ENCODE measurements at regions not wholly inside any gene's neighbourhood (a gene's known extent, or its start where the extent isn't known, plus 50 kb on each side); places are given as distances from the start of the nearest gene placed in this dataset.

DNA sequence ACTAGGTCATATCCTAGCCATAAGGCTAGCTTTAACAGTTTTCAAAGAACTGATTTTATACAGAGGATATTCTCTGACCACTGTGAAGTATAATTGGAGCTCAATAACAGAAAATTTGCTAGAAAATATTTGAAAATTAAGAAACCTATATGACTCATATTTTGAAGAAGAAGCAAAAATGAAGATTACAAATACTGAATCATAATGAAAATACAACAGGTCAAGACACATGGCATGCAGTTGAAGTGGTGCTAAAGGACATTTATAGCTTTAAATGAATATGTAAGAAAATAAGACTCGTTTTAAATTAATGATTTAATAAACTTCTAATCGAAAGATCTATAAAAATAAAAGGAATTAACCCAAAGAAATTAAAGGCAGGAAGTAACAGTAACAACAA lies 1234.6 kb downstream of the SLC16A7 start:
- Histone ChIP-seq H3K4me3 (ENCODE audit: low read depth in 1 of 2, low read length in 1 of 2) (no peak overlapping the region), H3K27ac (no peak overlapping the region), H3K36me3 (no peaks in the 10 kb centered on the region), H3K4me1 (ENCODE audit: control insufficient read depth in 1 of 2, insufficient read depth in 1 of 2, low read depth in 1 of 2, low read length in 1 of 2) (no peaks in the 10 kb centered on the region), H3K9me3 (no peaks in the 10 kb centered on the region), H3K27me3 (no peaks in the 10 kb centered on the region)
- TF ChIP-seq, protein P1, sequence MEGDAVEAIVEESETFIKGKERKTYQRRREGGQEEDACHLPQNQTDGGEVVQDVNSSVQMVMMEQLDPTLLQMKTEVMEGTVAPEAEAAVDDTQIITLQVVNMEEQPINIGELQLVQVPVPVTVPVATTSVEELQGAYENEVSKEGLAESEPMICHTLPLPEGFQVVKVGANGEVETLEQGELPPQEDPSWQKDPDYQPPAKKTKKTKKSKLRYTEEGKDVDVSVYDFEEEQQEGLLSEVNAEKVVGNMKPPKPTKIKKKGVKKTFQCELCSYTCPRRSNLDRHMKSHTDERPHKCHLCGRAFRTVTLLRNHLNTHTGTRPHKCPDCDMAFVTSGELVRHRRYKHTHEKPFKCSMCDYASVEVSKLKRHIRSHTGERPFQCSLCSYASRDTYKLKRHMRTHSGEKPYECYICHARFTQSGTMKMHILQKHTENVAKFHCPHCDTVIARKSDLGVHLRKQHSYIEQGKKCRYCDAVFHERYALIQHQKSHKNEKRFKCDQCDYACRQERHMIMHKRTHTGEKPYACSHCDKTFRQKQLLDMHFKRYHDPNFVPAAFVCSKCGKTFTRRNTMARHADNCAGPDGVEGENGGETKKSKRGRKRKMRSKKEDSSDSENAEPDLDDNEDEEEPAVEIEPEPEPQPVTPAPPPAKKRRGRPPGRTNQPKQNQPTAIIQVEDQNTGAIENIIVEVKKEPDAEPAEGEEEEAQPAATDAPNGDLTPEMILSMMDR (IDR thresholded peaks at IDR 0.05), result no peak

DNA sequence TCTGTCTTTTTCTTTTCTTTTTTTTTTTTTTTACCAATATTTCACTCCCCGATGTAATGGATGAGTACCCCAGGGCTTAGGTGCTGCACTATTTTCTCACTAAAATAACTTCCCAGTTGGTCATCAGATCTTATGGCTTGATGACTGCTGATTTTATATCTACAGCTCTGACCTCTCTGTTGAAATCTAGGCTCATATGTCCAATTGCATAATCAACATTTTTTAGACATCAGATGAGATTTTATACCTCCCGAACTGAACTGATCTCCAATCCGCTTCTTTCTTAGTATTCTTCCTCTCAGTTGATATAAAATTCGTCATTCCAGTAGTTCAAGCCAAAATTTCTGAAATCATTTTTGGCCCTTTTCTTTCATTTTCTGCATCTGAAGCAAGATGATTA lies 1236.5 kb downstream of the SLC16A7 start:
- Histone ChIP-seq H3K9me3 (no peaks in the 10 kb centered on the region), H3K4me3 (ENCODE audit: low read depth in 1 of 2, low read length in 1 of 2) (no peak overlapping the region)
- TF ChIP-seq, protein P1 (IDR thresholded peaks at IDR 0.05), result no peak

DNA sequence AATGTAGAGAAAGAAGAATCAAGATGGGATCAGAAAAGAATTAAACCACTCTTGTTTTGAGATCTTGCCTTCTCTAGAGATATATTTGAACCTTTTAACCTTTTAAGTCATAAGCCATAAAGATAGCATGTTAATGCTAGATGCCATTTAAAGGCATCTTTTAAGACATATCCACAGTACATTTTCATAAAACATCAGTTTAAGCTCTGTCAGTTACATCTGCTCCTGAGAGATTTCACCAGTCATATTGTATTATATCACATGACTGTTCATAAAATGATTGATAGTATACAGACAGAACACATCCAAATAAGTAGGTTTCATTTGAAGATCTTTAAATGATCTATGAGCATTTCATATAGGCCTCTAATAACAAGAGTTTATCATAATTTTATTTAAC lies 1238.5 kb downstream of the SLC16A7 start:
- no peaks in the 10 kb centered on the region for H3K9me3 ChIP-seq
- H3K36me3 ChIP-seq, result no peaks in the 10 kb centered on the region
- H3K4me1 ChIP-seq (ENCODE audit: control insufficient read depth in 1 of 2, insufficient read depth in 1 of 2, low read depth in 1 of 2, low read length in 1 of 2), result no peaks in the 10 kb centered on the region
- TF ChIP-seq, protein P1 (IDR thresholded peaks at IDR 0.05), result no peak
- no peak overlapping the region for H3K27ac ChIP-seq
- no peaks in the 10 kb centered on the region for H3K27me3 ChIP-seq
- no peak overlapping the region for H3K4me3 ChIP-seq (ENCODE audit: low read depth in 1 of 2, low read length in 1 of 2)

More for the DNA sequence above, 1236.5 kb downstream of the SLC16A7 start:
- no peaks in the 10 kb centered on the region for H3K27me3 ChIP-seq
- no peak overlapping the region for H3K27ac ChIP-seq
- no peaks in the 10 kb centered on the region for H3K36me3 ChIP-seq
- no peaks in the 10 kb centered on the region for H3K4me1 ChIP-seq (ENCODE audit: control insufficient read depth in 1 of 2, insufficient read depth in 1 of 2, low read depth in 1 of 2, low read length in 1 of 2)

DNA sequence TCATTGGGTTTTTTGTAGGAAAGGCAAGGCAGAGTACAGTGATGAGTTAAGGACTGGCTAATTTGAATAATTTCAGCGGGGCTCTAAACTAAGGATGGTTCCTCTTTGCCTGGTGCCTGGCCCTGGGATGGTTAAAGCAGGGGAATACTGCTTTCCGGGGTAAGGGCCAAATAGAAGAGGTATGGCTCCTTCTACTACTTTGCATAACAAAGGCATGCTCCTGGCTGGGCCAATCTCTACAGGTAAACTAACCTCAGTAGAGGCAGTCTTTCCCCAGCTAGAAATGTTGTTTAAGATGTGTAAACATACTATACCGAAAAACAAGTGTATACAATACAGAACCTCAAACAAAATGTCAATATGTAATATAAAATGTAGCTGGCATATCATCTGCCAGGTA lies 1239.0 kb downstream of the SLC16A7 start:
- no peaks in the 10 kb centered on the region for H3K36me3 ChIP-seq
- no peaks in the 10 kb centered on the region for H3K27me3 ChIP-seq
- no peaks in the 10 kb centered on the region for H3K4me1 ChIP-seq (ENCODE audit: control insufficient read depth in 1 of 2, insufficient read depth in 1 of 2, low read depth in 1 of 2, low read length in 1 of 2)
- no peaks in the 10 kb centered on the region for H3K9me3 ChIP-seq
- H3K27ac ChIP-seq, result no peak overlapping the region
- no peak overlapping the region for H3K4me3 ChIP-seq (ENCODE audit: low read depth in 1 of 2, low read length in 1 of 2)
- TF ChIP-seq, protein P1 (IDR thresholded peaks at IDR 0.05), result no peak

DNA sequence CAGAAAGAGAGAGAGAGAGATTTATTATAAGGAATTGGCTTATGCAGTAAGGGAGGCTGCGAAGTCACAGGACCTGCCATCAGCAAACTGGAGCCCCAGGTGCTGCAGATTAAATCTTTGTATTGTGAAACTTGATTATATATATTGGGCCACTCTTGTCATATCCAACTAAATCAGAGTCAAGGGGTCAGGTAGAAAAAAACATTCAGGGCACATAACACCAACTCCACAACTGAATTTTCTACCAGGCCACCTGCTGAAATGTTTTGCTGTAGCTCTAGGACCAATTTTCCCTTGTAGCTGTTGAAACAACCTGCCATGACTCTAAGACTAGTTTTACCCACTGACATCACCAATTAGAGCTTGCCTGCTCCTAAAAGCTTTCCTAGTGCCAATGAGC lies 1240.8 kb downstream of the SLC16A7 start:
- Histone ChIP-seq H3K36me3 (no peaks in the 10 kb centered on the region), H3K27me3 (no peaks in the 10 kb centered on the region), H3K4me1 (ENCODE audit: control insufficient read depth in 1 of 2, insufficient read depth in 1 of 2, low read depth in 1 of 2, low read length in 1 of 2) (no peaks in the 10 kb centered on the region), H3K4me3 (ENCODE audit: low read depth in 1 of 2, low read length in 1 of 2) (no peak overlapping the region), H3K9me3 (no peaks in the 10 kb centered on the region), H3K27ac (no peak overlapping the region)
- TF ChIP-seq, protein P1 (IDR thresholded peaks at IDR 0.05), result no peak

DNA sequence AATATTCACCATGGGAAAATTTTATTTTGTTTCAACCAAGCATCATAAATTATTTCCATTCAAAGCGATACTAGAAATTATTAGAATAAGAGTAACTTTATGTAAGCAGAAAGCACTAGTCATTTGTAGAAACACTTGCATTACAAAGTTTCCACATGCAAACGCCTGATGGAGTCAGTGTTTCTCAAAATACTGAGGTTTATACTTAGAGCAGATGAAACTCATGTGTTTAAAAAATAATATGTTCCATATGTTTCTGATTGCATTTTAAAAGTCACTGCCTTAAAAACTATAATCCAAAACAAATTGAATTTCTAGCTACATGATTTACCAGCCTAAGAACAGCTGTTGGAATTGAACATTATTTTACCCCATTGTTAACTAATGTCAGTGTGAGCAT lies 1246.4 kb downstream of the SLC16A7 start:
- H3K4me3 ChIP-seq (ENCODE audit: low read depth in 1 of 2, low read length in 1 of 2), result no peak overlapping the region
- TF ChIP-seq, protein P1 (IDR thresholded peaks at IDR 0.05), result no peak
- H3K9me3 ChIP-seq, result no peaks in the 10 kb centered on the region
- no peaks in the 10 kb centered on the region for H3K36me3 ChIP-seq
- H3K4me1 ChIP-seq (ENCODE audit: control insufficient read depth in 1 of 2, insufficient read depth in 1 of 2, low read depth in 1 of 2, low read length in 1 of 2), result no peaks in the 10 kb centered on the region
- H3K27ac ChIP-seq, result no peak overlapping the region
- no peaks in the 10 kb centered on the region for H3K27me3 ChIP-seq

All from neutrophil (primary cell).